Gastroesophageal sphincter (tissue), 4 donors: ENCODE measurements at regions not wholly inside any gene's neighbourhood (a gene's known extent, or its start where the extent isn't known, plus 50 kb on each side); places are given as distances from the start of the nearest gene placed in this dataset.

Source experiments
- ATAC-seq: fragments of 150-250 bp; one replicate; pipeline ENCODE4 v1.9.1; 2016; ENCODE audit warnings: mild to moderate bottlenecking, moderate library complexity
- H3K27ac ChIP-seq, 4 donors: fragments of 200-600 bp; sonication (generic) in 3 of 4; 1 replicate in 3 of 4; 2 replicates in 1 of 4; pipeline ENCODE4 v1.5.1; 2016 to 2019
- H3K27me3 ChIP-seq: fragments of 200-600 bp; sonication (generic); one replicate; pipeline ENCODE4 v1.5.1; 2019
- H3K36me3 ChIP-seq, 2 donors: fragments of 200-600 bp; sonication (generic); one replicate each; pipeline ENCODE4 v1.5.1; 2019; ENCODE audit warnings: control low read depth in 1 of 2
- H3K4me1 ChIP-seq, 3 donors: fragments of 200-600 bp; sonication (generic); 1 replicate in 2 of 3; 2 replicates in 1 of 3; pipeline ENCODE4 v1.5.1; 2016 to 2019; ENCODE audit warnings: control low read depth in 2 of 3
- H3K4me3 ChIP-seq, 2 donors: fragments of 200-600 bp; sonication (generic); one replicate each; pipeline ENCODE4 v1.5.1; 2019; ENCODE audit warnings: mild to moderate bottlenecking in 1 of 2, moderate library complexity in 1 of 2
- H3K9me3 ChIP-seq, 3 donors: fragments of 200-600 bp; sonication (generic); one replicate each; pipeline ENCODE4 v1.5.1; 2017 to 2019; ENCODE audit warnings: control low read depth in 2 of 3
- CTCF ChIP-seq, 4 experiments: fragments of 200-600 bp in 2 of 4; fragments of 450-650 bp in 2 of 4; sonication (generic) in 1 of 4; IDR thresholded peaks; one replicate each; pipeline ENCODE4 v1.5.1; 2017 to 2019; ENCODE audit warnings: antibody characterized with exemption in 4 of 4, mild to moderate bottlenecking in 2 of 4, moderate library complexity in 2 of 4
- EP300 ChIP-seq: sonication (generic); formaldehyde crosslinking; IDR thresholded peaks from one replicate; pipeline ENCODE4 v1.6.1; 2017; ENCODE audit warnings: antibody characterized with exemption, mild to moderate bottlenecking
- POLR2A ChIP-seq, 2 donors: fragments of 450-650 bp; IDR thresholded peaks; one replicate each; pipeline ENCODE4 v1.6.1; 2017; ENCODE audit warnings: antibody characterized with exemption in 2 of 2, mild to moderate bottlenecking in 2 of 2, moderate library complexity in 1 of 2
- POLR2AphosphoS5 ChIP-seq: sonication (generic); formaldehyde crosslinking; IDR thresholded peaks from one replicate; pipeline ENCODE4 v1.6.1; 2017; ENCODE audit warnings: antibody characterized with exemption
- WGBS, 2 donors: methylation state at CpG; one replicate each; pipeline ENCODE4 v1.1.5; 2018; ENCODE audit warnings: low coverage in 1 of 2; 5-methylcytosine and 5-hydroxymethylcytosine counted together

- Histone ChIP-seq H3K4me1 (no peaks in the 10 kb centered on the region), H3K36me3 (no peaks in the 10 kb centered on the region), H3K27ac (no peak overlapping the region), H3K4me3 (no peak overlapping the region), H3K27me3 (no peaks in the 10 kb centered on the region), H3K9me3 (no peaks in the 10 kb centered on the region)
- 24 to 49% methylated on average over 2 of the region's 2 CpGs for WGBS, 2 donors
- TF ChIP-seq POLR2AphosphoS5 (no peak), POLR2A (IDR thresholded peaks at IDR 0.05) (no peak), CTCF (IDR thresholded peaks at IDR 0.05) (no peak), EP300 (no peak)
- ATAC-seq = no peak
Measured at GRCh38 chr11:23236826-23237555, 376.7 kb upstream of the CCDC179 start.

GRCh38 chr11:23252426-23252825 is 392.2 kb upstream of the CCDC179 start:
- no peak overlapping the region for H3K4me3 ChIP-seq
- TF ChIP-seq POLR2AphosphoS5 (no peak), POLR2A (IDR thresholded peaks at IDR 0.05) (no peak), CTCF (IDR thresholded peaks at IDR 0.05) (no peak)
- H3K27me3 ChIP-seq = no peaks in the 10 kb centered on the region
- H3K36me3 ChIP-seq = no peaks in the 10 kb centered on the region
- WGBS, 2 donors = 46 to 70% methylated on average over 1 of the region's 1 CpG
- no peak overlapping the region for H3K27ac ChIP-seq
- no peaks in the 10 kb centered on the region for H3K9me3 ChIP-seq
- no peak for ATAC-seq
- H3K4me1 ChIP-seq = no peaks in the 10 kb centered on the region

GRCh38 chr11:23257088-23257487 is 396.8 kb upstream of the CCDC179 start:
- ATAC-seq = no peak
- no peak for TF ChIP-seq CTCF (IDR thresholded peaks at IDR 0.05)
- no peak for TF ChIP-seq EP300
- no peak for TF ChIP-seq POLR2AphosphoS5
- TF ChIP-seq POLR2A (IDR thresholded peaks at IDR 0.05) = no peak

GRCh38 chr11:23257556-23257955 is 397.3 kb upstream of the CCDC179 start:
- no peak overlapping the region for H3K4me3 ChIP-seq
- ATAC-seq = no peak
- no peaks in the 10 kb centered on the region for H3K36me3 ChIP-seq
- no peaks in the 10 kb centered on the region for H3K4me1 ChIP-seq
- no peak for TF ChIP-seq POLR2AphosphoS5
- TF ChIP-seq EP300 = no peak
- TF ChIP-seq POLR2A (IDR thresholded peaks at IDR 0.05) = no peak
- no peak for TF ChIP-seq CTCF (IDR thresholded peaks at IDR 0.05)
- no peaks in the 10 kb centered on the region for H3K9me3 ChIP-seq
- H3K27ac ChIP-seq = no peak overlapping the region
- H3K27me3 ChIP-seq = no peaks in the 10 kb centered on the region

More at GRCh38 chr11:23257088-23257487, 396.8 kb upstream of the CCDC179 start:
- H3K9me3 ChIP-seq = no peaks in the 10 kb centered on the region
- H3K4me1 ChIP-seq = no peaks in the 10 kb centered on the region
- no peaks in the 10 kb centered on the region for H3K27me3 ChIP-seq
- H3K36me3 ChIP-seq = no peaks in the 10 kb centered on the region
- no peak overlapping the region for H3K4me3 ChIP-seq
- H3K27ac ChIP-seq = no peak overlapping the region

GRCh38 chr11:23263466-23263865 is 403.2 kb upstream of the CCDC179 start:
- Histone ChIP-seq H3K27ac (no peak overlapping the region), H3K4me1 (no peaks in the 10 kb centered on the region), H3K4me3 (no peak overlapping the region), H3K36me3 (no peaks in the 10 kb centered on the region), H3K9me3 (no peaks in the 10 kb centered on the region), H3K27me3 (no peaks in the 10 kb centered on the region)
- TF ChIP-seq POLR2A (IDR thresholded peaks at IDR 0.05) = no peak
- no peak for TF ChIP-seq CTCF (IDR thresholded peaks at IDR 0.05)
- TF ChIP-seq POLR2AphosphoS5 = no peak
- no peak for TF ChIP-seq EP300
- ATAC-seq = no peak
